Stimulated activated CD4-positive, alpha-beta T cell treated with anti-CD3 and anti-CD28 coated beads, Interleukin-1b, Interleukin-23, amount 100 ng/mL, for 24 hours (primary cell): ENCODE measurements at regions not wholly inside any gene's neighbourhood (a gene's known extent, or its start where the extent isn't known, plus 50 kb on each side); places are given as distances from the start of the nearest gene placed in this dataset.

Experiments
- DNase-seq, 4 experiments: peaks; one replicate each; pipeline ENCODE4 v3.0.0-alpha.2; 2020; ENCODE audit warnings: low read depth in 4 of 4, low spot score in 1 of 4

GRCh38 chr21:38147391-38147790, 109.4 kb upstream of the KCNJ15 start:
- DNase-seq, result no peak

DNA sequence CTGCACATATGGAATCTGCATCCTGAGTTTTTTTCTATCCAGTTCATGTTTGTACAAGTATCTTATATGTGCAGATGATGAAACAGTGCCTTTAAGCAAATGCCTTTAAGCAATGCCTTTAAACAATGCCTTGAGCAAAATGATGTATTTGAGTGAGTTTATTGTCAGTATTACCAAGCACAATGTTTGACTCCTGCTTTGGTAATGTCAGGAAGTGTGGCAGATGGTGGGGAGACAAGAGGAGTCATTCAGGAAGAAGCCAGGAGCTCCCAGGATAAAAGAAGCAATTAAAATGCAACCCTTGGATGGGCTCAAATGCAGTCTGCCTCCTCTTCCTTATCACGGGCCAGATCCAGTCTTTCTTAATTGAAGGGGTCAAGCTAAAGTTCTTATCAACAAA, 108.7 kb upstream of the KCNJ15 start:
- no peak for DNase-seq

DNA sequence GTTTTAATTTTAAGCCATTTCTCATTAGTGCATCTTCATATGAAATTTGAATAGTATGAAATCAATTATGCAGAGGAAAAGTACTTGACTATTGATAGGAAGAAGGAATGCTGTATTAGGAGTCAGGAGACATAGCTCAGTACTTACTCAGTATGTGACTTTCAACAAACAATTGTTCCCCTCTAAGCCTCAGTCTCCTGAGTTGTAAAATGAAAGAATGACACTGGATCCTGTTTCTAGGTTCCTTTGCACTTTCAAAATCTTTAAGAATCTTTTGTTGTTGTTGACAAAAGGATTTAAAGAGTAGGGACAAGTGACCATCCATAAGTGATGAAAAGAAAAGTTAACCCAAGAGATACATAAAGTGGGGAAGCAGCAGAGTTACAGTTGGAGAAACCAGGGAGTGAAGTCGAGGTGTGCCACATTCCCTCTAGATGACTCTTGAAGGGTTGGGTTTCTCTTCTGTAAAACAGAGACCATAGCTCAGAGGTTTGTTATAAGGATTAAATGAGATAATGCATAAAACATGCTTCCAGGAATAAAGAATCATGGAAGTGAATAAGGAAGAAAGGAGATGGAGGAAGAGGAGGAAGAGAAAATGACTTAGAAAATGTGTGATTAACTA, 105.7 kb upstream of the KCNJ15 start:
- DNase-seq, result no peak

DNA sequence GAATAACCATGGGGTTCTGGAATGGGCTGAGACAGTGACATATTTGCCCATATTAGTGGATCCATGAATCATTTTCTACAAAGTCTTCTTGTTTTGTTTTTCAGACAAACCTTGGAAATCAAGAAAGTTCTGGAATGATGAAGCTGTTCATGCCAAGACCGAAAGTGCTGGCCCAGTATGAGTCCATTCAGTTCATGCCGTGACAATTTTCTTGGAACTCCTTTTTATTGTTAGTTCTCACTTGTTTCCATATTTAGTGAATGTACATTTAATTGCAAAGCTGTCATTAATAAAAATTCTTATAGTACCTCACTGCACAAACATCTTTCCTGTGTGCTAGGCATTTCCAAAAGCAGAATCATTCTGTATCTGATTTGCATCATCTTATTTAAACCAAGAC, 100.6 kb upstream of the KCNJ15 start:
- no peak for DNase-seq

GRCh38 chr21:38159355-38159754, 97.4 kb upstream of the KCNJ15 start:
- DNase-seq, result peak; percentile 17 to 54 (median 20)

DNA sequence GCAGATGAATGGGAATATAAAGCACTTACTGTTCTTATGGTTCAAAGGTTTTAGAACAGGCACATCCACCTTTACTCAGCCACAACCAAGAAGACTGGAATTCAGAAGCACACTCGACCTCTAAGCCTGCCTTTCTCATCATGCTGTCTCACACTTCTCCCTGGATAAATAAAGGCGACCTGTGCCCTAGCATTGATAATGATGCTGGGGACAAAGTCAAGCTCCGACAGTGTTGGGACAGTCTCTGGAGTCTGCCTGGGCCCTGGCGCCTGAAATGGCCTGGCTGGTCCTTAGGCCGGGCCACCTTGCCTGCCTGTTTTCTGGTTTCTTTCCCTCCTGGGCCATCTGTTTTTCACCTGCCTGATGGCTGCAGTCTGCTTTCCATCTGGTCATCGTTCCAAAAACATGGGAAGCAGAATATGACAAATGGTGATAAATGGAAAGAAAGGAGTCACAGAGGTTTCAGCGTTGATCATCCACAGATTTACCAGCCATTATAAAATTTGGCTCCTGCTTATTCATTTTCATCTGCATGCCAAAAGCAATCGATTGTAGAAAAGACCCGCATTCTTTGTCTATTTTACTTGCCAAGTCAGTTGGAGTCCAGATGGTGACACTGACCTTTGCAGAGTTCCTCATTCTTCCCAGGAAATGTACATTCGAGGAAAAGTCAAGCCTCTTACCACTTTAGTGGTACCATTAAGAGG, 91.2 kb upstream of the KCNJ15 start:
- no peak for DNase-seq

DNA sequence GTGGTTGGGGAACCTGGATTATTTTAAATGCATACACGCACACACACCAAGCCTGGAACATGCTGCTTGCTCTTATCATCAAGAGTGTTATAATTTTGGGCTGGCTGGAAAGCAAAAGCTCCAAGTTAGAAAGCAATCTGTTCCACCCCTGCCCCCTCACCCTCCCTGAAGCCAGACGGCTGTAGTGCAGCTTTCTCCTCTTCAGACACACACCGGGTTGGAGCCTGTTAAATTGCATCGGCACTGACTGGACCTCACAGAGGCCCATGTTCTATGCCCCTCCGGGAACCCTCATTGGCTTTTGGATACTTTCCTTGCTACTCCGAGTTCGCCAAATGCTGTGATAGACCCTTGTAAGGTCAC, 90.6 kb upstream of the KCNJ15 start:
- no peak for DNase-seq

DNA sequence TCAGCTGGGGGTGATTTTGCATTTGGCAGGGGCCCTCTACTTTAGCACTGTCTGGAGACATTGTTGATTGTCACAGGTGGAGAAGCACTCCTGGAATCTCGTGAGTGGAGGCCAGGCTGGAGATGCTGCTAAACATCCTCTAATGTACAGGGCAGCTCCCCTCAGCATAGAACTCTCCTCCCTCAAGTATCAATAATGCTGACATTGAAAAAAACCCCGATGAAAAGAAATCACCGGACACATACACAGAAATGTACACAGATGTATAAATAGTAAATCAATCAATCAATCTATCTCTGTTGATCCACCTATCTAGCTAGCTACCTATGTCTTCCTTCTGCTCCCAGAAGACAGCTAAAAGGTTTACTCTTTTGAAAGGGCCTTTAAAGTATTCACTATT, 89.4 kb upstream of the KCNJ15 start:
- DNase-seq, result no peak

DNA sequence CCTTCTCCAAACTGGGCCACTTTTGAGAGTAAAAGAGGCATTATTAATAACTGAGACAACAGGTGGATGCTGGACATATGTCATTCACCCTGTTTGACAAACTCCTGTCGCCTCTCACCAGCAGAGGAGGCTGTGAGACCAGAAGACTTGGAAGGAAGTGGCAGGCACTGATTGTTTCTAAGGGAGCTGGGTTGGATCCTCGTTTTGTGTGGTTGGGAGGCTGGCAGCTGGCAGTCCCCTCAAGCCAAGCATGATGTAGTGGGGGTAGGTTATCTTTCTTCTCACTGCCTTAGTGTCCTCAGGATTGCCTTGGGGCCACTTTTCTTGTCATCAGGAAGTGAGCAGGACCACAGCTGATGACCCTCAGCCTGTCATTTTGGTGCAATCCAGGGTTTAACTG, 86.5 kb upstream of the KCNJ15 start:
- DNase-seq, result no peak

- no peak for DNase-seq
Measured at GRCh38 chr21:38170704-38171682, 85.8 kb upstream of the KCNJ15 start.

DNA sequence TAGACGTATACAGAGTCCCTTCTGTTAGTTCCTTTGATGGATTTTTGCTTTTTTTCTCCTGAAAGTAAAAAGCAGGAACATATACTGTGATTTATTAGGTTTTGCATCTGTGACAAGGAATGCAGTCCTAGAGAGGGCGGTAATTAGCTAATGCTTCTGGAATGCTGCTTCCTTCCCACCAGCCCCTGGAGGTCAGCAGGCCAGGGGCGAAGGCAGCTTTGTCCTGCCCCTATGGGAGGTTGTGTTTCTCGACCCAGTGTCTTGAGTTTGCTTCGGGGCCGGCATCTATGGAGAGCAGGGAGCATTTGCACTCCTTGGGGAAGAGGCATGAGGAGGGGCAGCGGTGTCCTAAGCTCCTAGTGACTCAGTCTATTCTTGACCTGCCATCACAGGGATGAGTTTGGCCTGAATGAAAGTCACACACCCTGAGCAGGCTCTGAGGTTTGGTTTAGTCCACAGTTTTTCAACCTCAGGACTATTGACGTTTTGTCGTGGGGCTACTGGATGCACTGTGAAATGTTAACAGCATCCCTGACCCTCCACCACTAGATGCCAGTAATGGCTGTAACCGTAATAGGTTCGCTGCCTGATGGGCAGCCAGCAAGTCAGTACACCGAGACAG, 85.0 kb upstream of the KCNJ15 start:
- no peak for DNase-seq

- DNase-seq, result no peak
Measured at GRCh38 chr21:38173276-38174035, 83.3 kb upstream of the KCNJ15 start.

- no peak for DNase-seq
Measured at GRCh38 chr21:38175306-38175705, 81.5 kb upstream of the KCNJ15 start.

DNA sequence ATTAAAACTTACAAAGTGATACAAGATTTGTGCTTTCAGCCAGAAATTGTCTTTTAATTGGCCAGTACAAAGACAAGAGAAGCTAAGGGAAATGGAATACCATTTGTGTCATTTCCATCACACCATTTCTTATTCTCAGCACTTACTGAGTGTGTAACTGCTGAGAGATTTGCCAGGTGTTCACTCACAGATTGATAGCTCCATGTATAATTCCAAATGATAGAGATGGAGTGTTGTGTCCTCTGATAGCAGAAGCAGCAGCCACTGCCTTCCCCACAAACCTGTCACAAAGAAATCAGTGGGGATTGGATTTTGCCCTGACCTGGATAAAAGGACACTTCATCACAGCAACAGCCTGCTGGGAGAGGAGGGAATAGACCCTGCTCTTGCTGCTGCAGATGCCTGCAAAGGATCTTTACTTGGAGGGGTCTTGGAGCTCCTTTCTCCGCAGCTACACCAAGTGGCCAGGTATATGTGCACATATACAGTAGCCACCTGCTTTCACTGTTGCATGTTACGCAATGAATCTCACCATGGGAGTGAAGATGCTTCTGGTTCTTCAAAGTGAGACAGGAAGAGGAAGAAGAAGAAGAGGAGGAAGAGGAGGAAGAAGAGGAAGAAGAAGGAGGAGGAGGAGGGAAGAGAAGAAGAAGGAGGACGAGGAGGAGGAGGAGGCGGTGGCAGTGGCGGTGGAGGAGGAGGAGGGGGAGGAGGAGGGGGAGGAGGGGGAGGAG, 78.7 kb upstream of the KCNJ15 start:
- DNase-seq, result no peak

- no peak for DNase-seq
Measured at GRCh38 chr21:38178653-38179470, 77.9 kb upstream of the KCNJ15 start.

- no peak for DNase-seq
Measured at GRCh38 chr21:38179511-38179910, 77.3 kb upstream of the KCNJ15 start.

DNA sequence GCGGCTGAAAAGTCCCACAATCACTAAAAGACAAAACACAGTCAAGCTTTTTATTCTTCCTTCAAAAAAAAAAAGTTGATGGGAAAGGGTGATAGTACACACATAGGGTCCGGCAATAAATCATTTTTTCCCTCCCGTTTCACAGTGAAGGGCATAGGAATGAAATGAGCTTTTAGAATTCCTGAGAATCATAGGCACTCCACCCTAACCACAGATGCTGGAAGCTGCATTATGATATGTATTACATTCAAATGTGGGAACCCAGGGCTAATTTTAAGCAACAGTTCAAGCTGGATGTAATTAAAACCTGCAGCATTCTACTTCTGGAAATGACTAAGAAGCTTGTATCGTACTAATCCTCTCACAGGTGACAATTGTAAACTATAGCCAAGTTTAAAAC, 75.7 kb upstream of the KCNJ15 start:
- DNase-seq, result no peak

- no peak for DNase-seq
Measured at GRCh38 chr21:38182370-38182985, 74.3 kb upstream of the KCNJ15 start.

DNA sequence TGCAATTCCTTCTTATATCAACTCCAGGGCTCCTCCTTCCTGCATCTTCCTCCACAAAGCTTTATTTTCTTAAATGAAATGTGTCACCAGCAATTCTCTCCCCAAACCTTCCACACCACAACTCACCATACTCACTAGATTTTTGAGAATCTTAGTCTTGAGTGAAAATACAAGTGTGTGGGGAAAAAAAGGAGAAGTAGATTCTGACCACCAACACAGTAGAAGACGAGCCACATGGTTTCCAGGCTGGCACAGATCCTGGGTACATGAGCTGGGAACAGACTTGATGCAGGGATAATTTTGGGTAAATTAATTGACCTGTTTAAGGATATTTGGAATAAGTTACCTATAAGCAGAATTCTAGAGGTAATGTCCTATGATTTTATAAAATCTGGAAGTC, 72.8 kb upstream of the KCNJ15 start:
- DNase-seq, result no peak
